ENCODE measurements at regions not wholly inside any gene's neighbourhood (a gene's known extent, or its start where the extent isn't known, plus 50 kb on each side); places are given as distances from the start of the nearest gene placed in this dataset.

- H3K4me3 ChIP-seq (ENCODE audit: low read depth, low read length): no peak overlapping the region
- TF ChIP-seq CTCF (IDR thresholded peaks at IDR 0.05; ENCODE audit: low read depth, low read length): no peak
Measured at GRCh38 chr3:137347817-137348368, 390.1 kb downstream of the IL20RB start.

- TF ChIP-seq CTCF (IDR thresholded peaks at IDR 0.05; ENCODE audit: low read depth, low read length): no peak
- H3K4me3 ChIP-seq (ENCODE audit: low read depth, low read length): no peak overlapping the region
Measured at GRCh38 chr3:137348936-137349335, 391.2 kb downstream of the IL20RB start.

GRCh38 chr3:137349557-137350348, 392.0 kb downstream of the IL20RB start:
- no peak for TF ChIP-seq CTCF (IDR thresholded peaks at IDR 0.05; ENCODE audit: low read depth, low read length)
- H3K4me3 ChIP-seq (ENCODE audit: low read depth, low read length): no peak overlapping the region

GRCh38 chr3:137360531-137361201, 402.9 kb downstream of the IL20RB start:
- TF ChIP-seq CTCF (IDR thresholded peaks at IDR 0.05; ENCODE audit: low read depth, low read length): no peak
- H3K4me3 ChIP-seq (ENCODE audit: low read depth, low read length): no peak overlapping the region

- no peak overlapping the region for H3K4me3 ChIP-seq (ENCODE audit: low read depth, low read length)
- no peak for TF ChIP-seq CTCF (IDR thresholded peaks at IDR 0.05; ENCODE audit: low read depth, low read length)
Measured at GRCh38 chr3:137382005-137382594, 382.0 kb upstream of the SOX14 start.

GRCh38 chr3:137385922-137386321, 378.2 kb upstream of the SOX14 start:
- TF ChIP-seq CTCF (IDR thresholded peaks at IDR 0.05; ENCODE audit: low read depth, low read length): no peak

More at GRCh38 chr3:137385922-137386321, 378.2 kb upstream of the SOX14 start:
- no peak overlapping the region for H3K4me3 ChIP-seq (ENCODE audit: low read depth, low read length)
